HepG2 (cell line): ENCODE measurements at regions not wholly inside any gene's neighbourhood (a gene's known extent, or its start where the extent isn't known, plus 50 kb on each side); places are given as distances from the start of the nearest gene placed in this dataset.

Source experiments
- GPBP1L1 ChIP-seq: sonication (generic); formaldehyde crosslinking; IDR thresholded peaks from 2 replicates; pipeline ENCODE4 v1.5.0; 2020; ENCODE audit warnings: mild to moderate bottlenecking, missing genetic modification reagents
- KDM2A ChIP-seq: sonication (generic); formaldehyde crosslinking; IDR thresholded peaks from 2 replicates; pipeline ENCODE4 v1.4.0; 2020; ENCODE audit warnings: low read depth, missing genetic modification reagents, borderline replicate concordance
- NFE2L2 ChIP-seq: fragments of 150-350 bp; IDR thresholded peaks from 2 replicates; pipeline ENCODE4 v1.6.1; 2014; ENCODE audit warnings: low read length
- PITX1 ChIP-seq: sonication (generic); formaldehyde crosslinking; IDR thresholded peaks from 2 replicates; pipeline ENCODE4 v1.5.1; 2020; ENCODE audit warnings: mild to moderate bottlenecking, missing genetic modification reagents
- POLR2AphosphoS2 ChIP-seq: IDR thresholded peaks from 2 replicates; pipeline ENCODE4 v1.6.1; 2011; ENCODE audit warnings: low read depth, low read length, improper control_type of control experiment
- RBM39 ChIP-seq: fragments of 200-400 bp; formaldehyde crosslinking; IDR thresholded peaks from one replicate; pipeline ENCODE4 v1.6.1; 2018; ENCODE audit warnings: antibody characterized with exemption, mild to moderate bottlenecking, low read depth, low read length; ENCODE audit not compliant: poor library complexity, severe bottlenecking
- SIX1 ChIP-seq: sonication (generic); formaldehyde crosslinking; IDR thresholded peaks from 2 replicates; pipeline ENCODE4 v1.4.0; 2020; ENCODE audit warnings: missing genetic modification reagents, borderline replicate concordance
- SIX4 ChIP-seq: sonication (generic); formaldehyde crosslinking; IDR thresholded peaks from 2 replicates; pipeline ENCODE4 v1.4.0; 2020; ENCODE audit warnings: missing genetic modification reagents
- SYNCRIP ChIP-seq: fragments of 200-400 bp; formaldehyde crosslinking; IDR thresholded peaks from 2 replicates; pipeline ENCODE4 v1.6.1; 2018; ENCODE audit warnings: mild to moderate bottlenecking, low read depth, low read length; ENCODE audit not compliant: insufficient read depth
- YEATS4 ChIP-seq: sonication (generic); formaldehyde crosslinking; IDR thresholded peaks from 2 replicates; pipeline ENCODE4 v1.4.0; 2020; ENCODE audit warnings: missing genetic modification reagents, borderline replicate concordance
- ZBTB40 ChIP-seq, 2 experiments: fragments of 450-650 bp in 1 of 2; sonication (generic) in 1 of 2; formaldehyde crosslinking in 1 of 2; IDR thresholded peaks; 2 replicates each; pipeline versions ENCODE4 v1.6.1 to v1.8.0; 2016 to 2022; ENCODE audit warnings: antibody characterized with exemption in 1 of 2, mild to moderate bottlenecking in 1 of 2, missing genetic modification reagents in 1 of 2
- ZNF101 ChIP-seq: sonication (generic); formaldehyde crosslinking; IDR thresholded peaks from 2 replicates; pipeline ENCODE4 v1.4.0; 2020; ENCODE audit warnings: mild to moderate bottlenecking, low read depth, missing genetic modification reagents, borderline replicate concordance
- ZNF180 ChIP-seq: sonication (generic); formaldehyde crosslinking; IDR thresholded peaks from 2 replicates; pipeline ENCODE4 v1.4.0; 2020; ENCODE audit warnings: low read depth, missing genetic modification reagents, borderline replicate concordance
- ZNF230 ChIP-seq: sonication (generic); formaldehyde crosslinking; IDR thresholded peaks from 2 replicates; pipeline ENCODE4 v1.4.0; 2020; ENCODE audit warnings: mild to moderate bottlenecking, missing genetic modification reagents
- ZNF354B ChIP-seq: sonication (generic); formaldehyde crosslinking; IDR thresholded peaks from 2 replicates; pipeline ENCODE4 v1.8.0; 2022; ENCODE audit warnings: mild to moderate bottlenecking, missing genetic modification reagents
- ZNF441 ChIP-seq: sonication (generic); formaldehyde crosslinking; IDR thresholded peaks from 2 replicates; pipeline ENCODE4 v1.7.0; 2021; ENCODE audit warnings: missing genetic modification reagents, borderline replicate concordance

GRCh38 chr9:82560457-82560904 is 502.5 kb downstream of the RASEF start (continued):
- TF ChIP-seq ZNF441 (peak; percentile 26; the same call in 1 of the 2 replicates), ZNF101 (CRISPR knock-in tag) (no peak), ZBTB40 (IDR thresholded peaks at IDR 0.05) (no peak), ZBTB40 (CRISPR knock-in tag; IDR thresholded peaks at IDR 0.05) (no peak; the same call in 1 of the 2 replicates), SIX1 (peak; percentile 65; the same call in 1 of the 2 replicates), YEATS4 (CRISPR knock-in tag) (0 out of 2 replicates have a peak, but pooled peaks have one; percentile 60), ZNF354B (CRISPR knock-in tag) (0 out of 2 replicates have a peak, but pooled peaks have one; percentile 51), SIX4 (CRISPR knock-in tag) (peak; percentile 81), KDM2A (0 out of 2 replicates have a peak, but pooled peaks have one; percentile 31), POLR2AphosphoS2 (no peak), ZNF180 (CRISPR knock-in tag) (no peak), SYNCRIP (no peak), PITX1 (CRISPR knock-in tag) (peak; percentile 95), RBM39 (no peak), GPBP1L1 (CRISPR knock-in tag) (no peak), ZNF230 (no peak), NFE2L2 (no peak)
